Lower lobe of right lung (tissue), 2 donors: ENCODE measurements at regions not wholly inside any gene's neighbourhood (a gene's known extent, or its start where the extent isn't known, plus 50 kb on each side); places are given as distances from the start of the nearest gene placed in this dataset.

ENCODE experiments used
- ATAC-seq, 2 donors: fragments of 200-7000 bp; cut with Tn5 transposase; one replicate each; pipeline ENCODE4 v1.9.1; 2020 to 2022; ENCODE audit warnings: mild to moderate bottlenecking in 2 of 2, moderate library complexity in 2 of 2
- DNase-seq: peaks from one replicate; pipeline ENCODE4 v3.0.0-alpha.2; 2020
- H3K27ac ChIP-seq: fragments of 200-600 bp; one replicate; pipeline ENCODE4 v1.8.0; 2022
- H3K27me3 ChIP-seq: fragments of 200-600 bp; one replicate; pipeline ENCODE4 v1.8.0; 2022; ENCODE audit warnings: low read depth
- H3K36me3 ChIP-seq: fragments of 200-600 bp; one replicate; pipeline ENCODE4 v1.8.0; 2022; ENCODE audit warnings: mild to moderate bottlenecking
- H3K4me1 ChIP-seq: fragments of 200-600 bp; one replicate; pipeline ENCODE4 v1.8.0; 2022
- H3K4me3 ChIP-seq: fragments of 200-600 bp; one replicate; pipeline ENCODE4 v1.8.0; 2022; ENCODE audit warnings: mild to moderate bottlenecking
- H3K9me3 ChIP-seq: fragments of 200-600 bp; one replicate; pipeline ENCODE4 v1.8.0; 2022
- intact Hi-C: fragments of 100-400 bp; cut with DNase I; formaldehyde crosslinking; loops from one replicate; pipeline ENCODE4 v1.11.0; 2022
- TF ChIP-seq, protein P1 (sequence below): fragments of 200-600 bp; IDR thresholded peaks from one replicate; pipeline ENCODE4 v1.8.0; 2022; ENCODE audit warnings: antibody characterized with exemption, mild to moderate bottlenecking
- donor health status: DM: no; HTN: yes; CAD: no; lungs with severe emphysema.

DNA sequence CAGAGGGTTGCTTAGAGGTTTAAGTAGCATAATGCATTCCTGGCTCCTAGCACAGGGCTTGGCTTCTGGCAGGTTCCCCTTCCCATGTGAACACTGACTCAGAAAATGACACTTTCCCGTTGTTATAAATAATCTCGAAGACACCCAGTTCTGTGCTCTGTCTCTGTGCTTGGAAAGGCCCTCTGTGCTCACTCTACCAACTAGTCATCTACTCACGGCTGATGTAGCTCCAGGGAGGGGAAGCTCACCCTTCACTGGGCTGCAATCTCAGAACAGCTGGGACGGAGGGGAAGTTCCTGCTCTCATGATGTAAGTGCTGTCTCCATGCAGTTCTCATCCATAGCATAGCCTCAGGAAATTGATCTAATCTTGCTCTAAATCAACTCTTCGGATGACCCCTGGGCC lies 230.5 kb upstream of the ASIC2 start:
- Histone ChIP-seq H3K27ac (no peak overlapping the region), H3K4me1 (no peaks in the 10 kb centered on the region), H3K36me3 (no peaks in the 10 kb centered on the region), H3K27me3 (no peaks in the 10 kb centered on the region), H3K4me3 (no peak overlapping the region), H3K9me3 (no peaks in the 10 kb centered on the region)
- DNase-seq = no peak
- intact Hi-C loops = no loop called here
- ATAC-seq = peak; percentile 58 to 63
- TF ChIP-seq, protein P1, sequence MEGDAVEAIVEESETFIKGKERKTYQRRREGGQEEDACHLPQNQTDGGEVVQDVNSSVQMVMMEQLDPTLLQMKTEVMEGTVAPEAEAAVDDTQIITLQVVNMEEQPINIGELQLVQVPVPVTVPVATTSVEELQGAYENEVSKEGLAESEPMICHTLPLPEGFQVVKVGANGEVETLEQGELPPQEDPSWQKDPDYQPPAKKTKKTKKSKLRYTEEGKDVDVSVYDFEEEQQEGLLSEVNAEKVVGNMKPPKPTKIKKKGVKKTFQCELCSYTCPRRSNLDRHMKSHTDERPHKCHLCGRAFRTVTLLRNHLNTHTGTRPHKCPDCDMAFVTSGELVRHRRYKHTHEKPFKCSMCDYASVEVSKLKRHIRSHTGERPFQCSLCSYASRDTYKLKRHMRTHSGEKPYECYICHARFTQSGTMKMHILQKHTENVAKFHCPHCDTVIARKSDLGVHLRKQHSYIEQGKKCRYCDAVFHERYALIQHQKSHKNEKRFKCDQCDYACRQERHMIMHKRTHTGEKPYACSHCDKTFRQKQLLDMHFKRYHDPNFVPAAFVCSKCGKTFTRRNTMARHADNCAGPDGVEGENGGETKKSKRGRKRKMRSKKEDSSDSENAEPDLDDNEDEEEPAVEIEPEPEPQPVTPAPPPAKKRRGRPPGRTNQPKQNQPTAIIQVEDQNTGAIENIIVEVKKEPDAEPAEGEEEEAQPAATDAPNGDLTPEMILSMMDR = no peak

DNA sequence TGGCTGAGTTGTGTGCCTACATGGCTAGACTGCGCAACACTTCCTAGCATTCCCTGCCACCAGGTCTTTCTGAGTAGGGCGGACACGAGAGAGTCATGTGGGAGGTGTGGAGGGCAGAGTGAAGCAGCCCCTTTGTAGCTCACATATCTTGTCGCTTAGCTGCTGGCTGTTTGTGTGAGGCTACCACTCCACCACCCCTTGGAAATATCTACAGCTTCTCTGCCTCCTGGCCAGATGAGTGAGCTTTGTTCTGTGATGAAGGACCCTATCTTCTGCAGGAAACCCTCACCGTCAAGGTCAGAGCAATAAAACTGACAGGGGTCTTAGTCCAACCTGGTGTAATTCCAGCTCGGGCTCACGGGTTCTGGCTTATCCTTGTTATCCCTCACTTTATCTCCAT lies 232.1 kb upstream of the ASIC2 start:
- intact Hi-C loops = no loop called here
- H3K4me1 ChIP-seq = no peaks in the 10 kb centered on the region
- H3K27me3 ChIP-seq = no peaks in the 10 kb centered on the region
- H3K36me3 ChIP-seq = no peaks in the 10 kb centered on the region
- ATAC-seq = no peak
- no peak for DNase-seq
- no peak overlapping the region for H3K27ac ChIP-seq
- no peaks in the 10 kb centered on the region for H3K9me3 ChIP-seq
- no peak overlapping the region for H3K4me3 ChIP-seq
- TF ChIP-seq, protein P1 = no peak

DNA sequence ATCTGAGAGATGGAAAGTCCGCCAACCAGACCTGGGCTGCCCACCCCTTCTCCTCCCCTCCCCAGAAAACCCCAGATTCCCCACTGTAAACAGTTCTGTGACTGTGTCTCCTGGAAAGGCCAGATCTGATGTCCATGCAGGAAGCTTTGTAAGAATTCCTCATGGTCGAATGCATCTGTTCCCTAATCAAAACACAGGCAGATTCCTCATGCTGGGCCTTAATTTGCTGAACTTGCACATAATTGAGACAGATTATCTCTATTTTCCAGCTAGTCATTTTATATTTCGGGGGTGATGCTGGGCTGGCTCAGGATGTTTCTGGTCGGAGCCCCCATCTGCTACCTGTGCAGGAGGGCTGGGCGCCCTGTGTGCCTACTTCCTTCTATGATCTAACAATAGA lies 233.6 kb upstream of the ASIC2 start:
- DNase-seq = no peak
- no peak overlapping the region for H3K27ac ChIP-seq
- no peaks in the 10 kb centered on the region for H3K4me1 ChIP-seq
- intact Hi-C loops = no loop called here
- no peaks in the 10 kb centered on the region for H3K27me3 ChIP-seq
- TF ChIP-seq, protein P1 = no peak
- H3K4me3 ChIP-seq = no peak overlapping the region
- no peak for ATAC-seq
- H3K36me3 ChIP-seq = no peaks in the 10 kb centered on the region
- no peaks in the 10 kb centered on the region for H3K9me3 ChIP-seq

DNA sequence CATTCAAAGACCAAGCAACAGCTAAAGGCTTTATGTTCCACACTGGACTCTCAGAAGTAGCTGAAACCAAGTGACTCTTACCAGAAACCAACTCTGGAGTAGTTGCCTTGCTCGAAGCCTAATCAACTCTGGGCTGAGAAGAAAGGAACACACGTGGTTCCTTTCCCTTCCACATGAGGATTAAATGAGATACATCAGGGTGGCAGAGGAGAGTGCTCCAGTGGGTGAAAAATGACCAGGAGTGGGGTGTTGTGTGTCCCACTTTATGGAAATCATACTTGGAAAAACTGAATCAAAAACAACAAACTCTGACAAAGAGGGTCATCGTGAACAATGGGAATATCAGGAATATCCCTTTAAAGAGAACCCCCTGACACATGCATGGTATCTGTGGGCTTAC lies 234.2 kb upstream of the ASIC2 start:
- Histone ChIP-seq H3K27me3 (no peaks in the 10 kb centered on the region), H3K27ac (no peak overlapping the region), H3K4me3 (no peak overlapping the region), H3K4me1 (no peaks in the 10 kb centered on the region), H3K9me3 (no peaks in the 10 kb centered on the region), H3K36me3 (no peaks in the 10 kb centered on the region)
- intact Hi-C loops = no loop called here
- TF ChIP-seq, protein P1 = no peak
- ATAC-seq (no peak), DNase-seq (no peak)

DNA sequence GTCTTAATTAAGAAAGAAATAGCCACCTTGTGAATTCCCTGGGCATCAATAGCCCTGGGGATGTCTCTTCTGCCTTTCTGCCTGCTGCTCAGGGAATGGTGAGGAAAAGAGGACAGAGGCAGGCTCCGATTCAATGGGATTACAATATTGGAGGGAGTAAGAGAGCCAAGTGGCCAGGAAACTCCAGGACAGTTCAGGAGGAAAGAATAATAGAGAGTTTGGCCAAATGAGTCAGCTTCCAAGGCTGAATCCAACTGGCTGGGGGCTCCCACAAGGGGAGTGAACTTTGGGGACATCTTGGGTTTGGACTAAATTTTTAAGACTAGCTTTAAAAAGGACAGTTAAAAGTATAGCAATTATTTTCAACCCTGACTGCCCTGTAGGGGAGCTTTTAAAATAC lies 235.8 kb upstream of the ASIC2 start:
- ATAC-seq (no peak), DNase-seq (no peak)
- TF ChIP-seq, protein P1 = no peak
- intact Hi-C loops = no loop called here
- no peak overlapping the region for H3K27ac ChIP-seq
- no peaks in the 10 kb centered on the region for H3K4me1 ChIP-seq
- H3K4me3 ChIP-seq = no peak overlapping the region
- H3K27me3 ChIP-seq = no peaks in the 10 kb centered on the region
- H3K9me3 ChIP-seq = no peaks in the 10 kb centered on the region
- no peaks in the 10 kb centered on the region for H3K36me3 ChIP-seq

DNA sequence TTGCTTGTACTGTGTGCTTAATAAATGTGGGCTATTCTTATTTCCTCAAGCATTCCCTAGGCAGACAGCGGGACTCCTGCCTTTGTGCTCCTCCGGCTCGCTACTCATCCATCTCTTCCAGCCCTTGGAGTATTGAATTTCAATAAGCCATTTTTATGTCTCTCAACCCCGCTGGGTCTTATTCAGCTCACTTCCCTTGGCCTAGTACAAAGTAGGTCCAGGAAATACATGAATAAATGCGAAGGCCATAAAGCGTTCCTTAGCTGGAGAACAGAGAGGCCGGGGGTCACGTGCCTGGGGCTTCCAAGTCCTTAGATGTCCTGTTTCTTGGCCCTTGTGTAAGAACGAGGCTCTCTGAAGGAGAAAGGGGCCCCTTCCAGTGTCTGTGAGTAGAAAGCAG lies 236.7 kb upstream of the ASIC2 start:
- Histone ChIP-seq H3K4me3 (no peak overlapping the region), H3K9me3 (no peaks in the 10 kb centered on the region), H3K27me3 (no peaks in the 10 kb centered on the region), H3K27ac (no peak overlapping the region), H3K36me3 (no peaks in the 10 kb centered on the region), H3K4me1 (no peaks in the 10 kb centered on the region)
- TF ChIP-seq, protein P1 = no peak
- intact Hi-C loops = no loop called here
- DNase-seq (no peak), ATAC-seq (no peak)
